ENCODE measurements at regions not wholly inside any gene's neighbourhood (a gene's known extent, or its start where the extent isn't known, plus 50 kb on each side); places are given as distances from the start of the nearest gene placed in this dataset.

DNA sequence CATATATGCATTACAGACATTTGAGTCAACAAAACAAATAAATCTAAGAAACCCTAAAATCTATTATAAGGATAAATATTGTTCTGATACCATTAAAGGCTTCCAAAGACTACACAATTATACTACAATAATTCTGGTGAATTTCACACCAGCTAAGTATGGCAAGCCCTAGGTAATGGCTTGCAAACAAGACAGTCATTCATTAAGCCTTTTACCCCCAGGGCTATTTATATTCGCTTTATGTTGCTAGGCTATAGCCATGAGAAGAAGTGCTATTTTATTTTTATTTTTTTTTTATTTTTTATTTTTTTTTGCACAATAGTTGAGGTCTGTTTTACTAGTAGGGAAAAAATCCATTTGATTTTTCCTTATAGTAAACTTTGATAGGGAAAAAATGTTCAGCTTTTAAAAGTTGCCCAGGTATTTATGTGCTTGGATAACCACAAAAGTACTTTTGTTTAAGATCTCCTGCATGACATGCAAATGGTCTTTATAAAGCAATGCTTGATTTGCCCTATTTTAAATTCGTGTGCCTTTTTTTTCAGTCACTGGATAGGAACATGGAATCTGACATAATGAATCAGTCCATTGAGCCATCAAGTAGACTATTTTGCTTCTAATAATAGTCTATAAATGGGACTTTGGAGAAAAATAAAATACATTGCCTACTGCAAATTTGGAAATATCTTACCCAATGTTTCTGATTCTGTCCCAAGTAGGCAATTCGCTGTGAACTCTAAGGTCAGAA, 946.3 kb upstream of the COX7C start:
- in situ Hi-C loops (cut with HindIII; ENCODE audit: low pct_ligation_motif_present, low pct_unique_long_range_greater_than_20kb, low sequenced_read_pairs) = no loop called here
- no peak for DNase-seq

- in situ Hi-C loops (cut with HindIII; ENCODE audit: low pct_ligation_motif_present, low pct_unique_long_range_greater_than_20kb, low sequenced_read_pairs) = no loop called here
- DNase-seq = no peak
Measured at GRCh38 chr5:85681871-85682270, 935.9 kb upstream of the COX7C start.

- in situ Hi-C loops (cut with HindIII; ENCODE audit: low pct_ligation_motif_present, low pct_unique_long_range_greater_than_20kb, low sequenced_read_pairs) = no loop called here
- DNase-seq = no peak
Measured at GRCh38 chr5:85684351-85684750, 933.4 kb upstream of the COX7C start.

GRCh38 chr5:85703296-85703695, 914.4 kb upstream of the COX7C start:
- in situ Hi-C loops (cut with HindIII; ENCODE audit: low pct_ligation_motif_present, low pct_unique_long_range_greater_than_20kb, low sequenced_read_pairs) = no loop called here
- DNase-seq = no peak

DNA sequence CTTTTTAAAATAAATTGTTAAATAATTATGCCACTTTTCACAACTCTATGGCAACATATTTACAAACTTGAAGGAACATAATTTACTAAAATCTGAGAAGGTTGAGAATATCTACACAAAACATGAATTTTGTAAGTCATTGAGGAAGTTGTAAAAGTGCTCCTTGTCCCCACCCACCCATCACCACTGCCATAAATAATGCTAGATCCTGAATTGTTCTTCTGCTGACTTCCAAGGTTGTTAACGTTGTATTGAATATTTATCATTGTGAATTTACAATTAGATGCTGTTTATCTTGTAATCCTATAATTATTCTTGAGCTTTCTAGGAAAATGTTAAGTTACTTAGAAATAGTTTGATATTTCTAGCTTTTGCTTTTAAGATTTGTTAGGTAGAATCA, 908.0 kb upstream of the COX7C start:
- DNase-seq = no peak
- in situ Hi-C loops (cut with HindIII; ENCODE audit: low pct_ligation_motif_present, low pct_unique_long_range_greater_than_20kb, low sequenced_read_pairs) = no loop called here

- DNase-seq = no peak
- in situ Hi-C loops (cut with HindIII; ENCODE audit: low pct_ligation_motif_present, low pct_unique_long_range_greater_than_20kb, low sequenced_read_pairs) = no loop called here
Measured at GRCh38 chr5:85716344-85717202, 901.2 kb upstream of the COX7C start.

- in situ Hi-C loops (cut with HindIII; ENCODE audit: low pct_ligation_motif_present, low pct_unique_long_range_greater_than_20kb, low sequenced_read_pairs) = no loop called here
Measured at GRCh38 chr5:85717203-85717563, 900.6 kb upstream of the COX7C start.

GRCh38 chr5:85732185-85732584, 885.6 kb upstream of the COX7C start:
- DNase-seq = no peak
- in situ Hi-C loops (cut with HindIII; ENCODE audit: low pct_ligation_motif_present, low pct_unique_long_range_greater_than_20kb, low sequenced_read_pairs) = no loop called here

More at GRCh38 chr5:85717203-85717563, 900.6 kb upstream of the COX7C start:
- no peak for DNase-seq

GRCh38 chr5:85741972-85742371, 875.8 kb upstream of the COX7C start:
- DNase-seq = no peak
- in situ Hi-C loops (cut with HindIII; ENCODE audit: low pct_ligation_motif_present, low pct_unique_long_range_greater_than_20kb, low sequenced_read_pairs) = no loop called here

GRCh38 chr5:85760519-85760918, 857.2 kb upstream of the COX7C start:
- no peak for DNase-seq
- in situ Hi-C loops (cut with HindIII; ENCODE audit: low pct_ligation_motif_present, low pct_unique_long_range_greater_than_20kb, low sequenced_read_pairs) = no loop called here

DNA sequence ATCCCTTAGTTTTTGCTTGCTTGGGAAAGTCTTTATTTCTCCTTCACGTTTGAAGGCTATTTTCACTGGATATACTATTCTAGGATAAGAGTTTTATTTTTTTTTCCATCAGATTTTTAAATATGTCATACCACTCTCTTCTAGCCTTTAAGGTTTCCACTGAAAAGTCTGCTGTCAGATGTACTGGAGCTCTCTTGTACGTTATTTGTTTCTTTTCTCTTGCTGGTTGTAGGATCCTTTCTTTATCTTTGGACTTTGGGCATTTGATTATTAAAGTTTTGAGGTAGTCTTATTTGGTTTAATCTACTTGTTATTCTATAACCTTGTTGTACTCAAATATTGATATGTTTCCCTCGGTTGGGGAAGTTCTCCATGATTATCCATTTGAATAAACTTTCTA, 848.4 kb upstream of the COX7C start:
- in situ Hi-C loops (cut with HindIII; ENCODE audit: low pct_ligation_motif_present, low pct_unique_long_range_greater_than_20kb, low sequenced_read_pairs) = no loop called here

GRCh38 chr5:85784746-85785145, 833.0 kb upstream of the COX7C start:
- no peak for DNase-seq
- in situ Hi-C loops (cut with HindIII; ENCODE audit: low pct_ligation_motif_present, low pct_unique_long_range_greater_than_20kb, low sequenced_read_pairs) = no loop called here

More for the DNA sequence above, 848.4 kb upstream of the COX7C start:
- DNase-seq = no peak

- in situ Hi-C loops (cut with HindIII; ENCODE audit: low pct_ligation_motif_present, low pct_unique_long_range_greater_than_20kb, low sequenced_read_pairs) = no loop called here
- DNase-seq = no peak
Measured at GRCh38 chr5:85813146-85813545, 804.6 kb upstream of the COX7C start.

DNA sequence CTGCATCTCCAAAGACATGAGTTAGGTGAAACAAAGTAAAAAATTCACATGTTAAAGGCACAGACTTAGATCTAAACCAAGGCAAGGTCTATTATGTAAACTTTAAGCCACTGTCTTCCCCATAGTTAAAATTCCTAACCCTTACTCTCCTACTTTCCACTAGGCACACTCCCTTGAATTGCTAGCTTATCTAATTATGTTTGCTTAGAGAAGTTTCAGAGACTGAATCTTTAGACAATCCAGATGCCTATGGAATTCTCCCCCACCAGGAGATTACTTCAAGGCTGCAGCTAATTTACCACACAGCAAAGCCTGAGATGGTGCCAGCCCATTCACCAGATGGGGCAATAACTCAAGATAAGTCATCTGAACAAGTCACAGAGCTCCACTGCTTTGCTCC, 803.1 kb upstream of the COX7C start:
- in situ Hi-C loops (cut with HindIII; ENCODE audit: low pct_ligation_motif_present, low pct_unique_long_range_greater_than_20kb, low sequenced_read_pairs) = no loop called here

GRCh38 chr5:85823462-85824426, 794.0 kb upstream of the COX7C start:
- in situ Hi-C loops (cut with HindIII; ENCODE audit: low pct_ligation_motif_present, low pct_unique_long_range_greater_than_20kb, low sequenced_read_pairs) = no loop called here
- DNase-seq = no peak

More for the DNA sequence above, 803.1 kb upstream of the COX7C start:
- no peak for DNase-seq

DNA sequence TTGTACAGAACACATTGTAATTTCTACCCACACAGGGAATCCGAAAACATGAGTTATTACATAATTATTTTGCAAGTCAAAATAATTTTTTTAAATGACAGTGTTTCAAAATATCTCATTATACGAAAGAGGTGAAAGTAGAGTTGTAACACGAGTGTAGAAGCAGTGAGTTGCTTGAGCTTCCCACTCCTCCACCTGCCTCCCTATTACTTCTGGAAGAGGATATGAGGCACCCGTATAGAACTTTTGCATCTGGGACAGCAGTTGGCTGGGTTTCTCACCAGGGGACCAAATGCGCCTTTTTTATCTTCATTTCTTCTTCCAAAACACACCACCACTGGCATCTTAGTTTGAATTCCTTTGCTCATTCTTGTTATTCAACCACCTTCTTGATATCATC, 779.0 kb upstream of the COX7C start:
- in situ Hi-C loops (cut with HindIII; ENCODE audit: low pct_ligation_motif_present, low pct_unique_long_range_greater_than_20kb, low sequenced_read_pairs) = no loop called here
- DNase-seq = no peak

GRCh38 chr5:85841653-85842052, 776.1 kb upstream of the COX7C start:
- in situ Hi-C loops (cut with HindIII; ENCODE audit: low pct_ligation_motif_present, low pct_unique_long_range_greater_than_20kb, low sequenced_read_pairs) = no loop called here
- DNase-seq = no peak

DNA sequence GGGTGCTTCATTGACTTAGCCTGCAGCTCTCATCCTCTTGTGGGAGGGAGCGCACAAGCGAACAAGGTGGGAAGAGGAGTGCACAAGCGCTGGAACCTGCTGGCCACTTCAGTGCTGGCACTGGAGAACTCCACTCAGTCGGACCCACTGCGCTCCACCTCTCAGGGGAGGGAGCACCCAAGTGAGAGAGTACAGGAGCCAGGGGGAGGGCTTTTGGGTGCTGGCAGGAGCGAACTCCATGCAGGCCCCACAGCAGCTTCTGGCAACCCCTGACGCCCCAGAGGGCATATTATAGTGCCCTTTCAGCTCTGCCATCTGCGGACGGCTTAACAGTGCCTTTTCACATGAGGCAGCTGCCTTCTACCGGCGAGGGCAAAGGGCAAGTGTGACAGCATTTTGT, 774.2 kb upstream of the COX7C start:
- in situ Hi-C loops (cut with HindIII; ENCODE audit: low pct_ligation_motif_present, low pct_unique_long_range_greater_than_20kb, low sequenced_read_pairs) = no loop called here
- no peak for DNase-seq

DNA sequence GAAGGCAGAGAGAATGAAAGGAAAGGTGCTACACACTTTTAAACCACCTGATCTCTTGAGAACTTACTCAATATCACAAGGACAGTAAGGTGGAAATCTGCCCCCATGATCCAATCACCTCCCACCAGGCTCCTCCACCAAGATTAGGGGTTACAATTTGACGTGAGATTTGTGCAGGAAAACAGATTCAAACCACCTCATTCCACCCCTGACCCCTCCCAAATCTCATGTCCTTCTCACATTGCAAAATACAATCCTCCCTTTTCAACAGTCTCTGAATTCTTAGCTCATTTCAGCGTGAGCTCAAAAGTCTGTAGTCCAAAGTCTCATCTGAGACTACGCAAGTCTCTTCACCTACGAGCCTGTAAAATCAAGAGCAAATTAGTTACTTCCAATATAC, 768.3 kb upstream of the COX7C start:
- no peak for DNase-seq
- in situ Hi-C loops (cut with HindIII; ENCODE audit: low pct_ligation_motif_present, low pct_unique_long_range_greater_than_20kb, low sequenced_read_pairs) = no loop called here

Measured in ACHN (cell line).